OCI-LY3 (cell line): ENCODE measurements at regions not wholly inside any gene's neighbourhood (a gene's known extent, or its start where the extent isn't known, plus 50 kb on each side); places are given as distances from the start of the nearest gene placed in this dataset.

Source experiments
- CTCF ChIP-seq: fragments of 200-600, 300-600 bp; sonication (generic); IDR thresholded peaks from 2 replicates; pipeline ENCODE4 v1.5.1; 2014; ENCODE audit warnings: antibody characterized with exemption, low read length, low read depth
- EZH2phosphoT487 ChIP-seq: fragments of 200-600 bp; shearing (Covaris generic); IDR thresholded peaks from 2 replicates; pipeline ENCODE4 v1.6.1; 2018; ENCODE audit warnings: antibody characterized with exemption, mixed run types, low read depth

GRCh38 chr4:57446266-57446665 is 336.1 kb upstream of the IGFBP7 start:
- no peak for TF ChIP-seq CTCF
- no peak for TF ChIP-seq EZH2phosphoT487
